ENCODE measurements at regions not wholly inside any gene's neighbourhood (a gene's known extent, or its start where the extent isn't known, plus 50 kb on each side); places are given as distances from the start of the nearest gene placed in this dataset.

DNA sequence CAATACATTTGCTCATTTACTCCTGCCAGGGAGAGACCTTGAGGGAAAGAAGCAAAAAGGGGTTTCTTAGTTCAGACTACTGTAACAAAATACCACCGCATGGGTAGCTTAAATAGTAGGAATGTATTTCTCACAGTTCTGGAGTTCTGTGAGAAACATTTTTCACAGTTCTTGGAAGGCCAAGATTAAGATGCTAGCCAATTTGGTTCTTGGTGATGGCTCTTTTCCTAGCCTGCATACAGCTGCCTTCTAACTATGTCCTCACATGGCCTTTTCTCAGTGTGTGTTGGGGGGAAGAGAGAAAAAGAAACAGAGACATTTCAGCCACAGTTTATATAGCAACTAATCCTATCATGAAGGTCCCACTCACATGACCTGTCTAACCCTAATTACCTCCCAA lies 1644.7 kb upstream of the C9orf72 start:
- Histone ChIP-seq H3K9ac (ENCODE audit: extremely low read depth, insufficient read length, low read length) (no peak overlapping the region), H4K8ac (replicated peaks; ENCODE audit: insufficient read length, low read depth, low read length) (no peak overlapping the region), H3K56ac (ENCODE audit: insufficient read length, low read depth, low read length) (no peak overlapping the region), H3K9me3 (ENCODE audit: control insufficient read depth, low read depth, low read length) (no peaks in the 10 kb centered on the region), H4K5ac (ENCODE audit: insufficient read length, low read depth, low read length) (no peak overlapping the region), H3K18ac (ENCODE audit: insufficient read length, low read depth, low read length) (no peak overlapping the region), H3K4me2 (ENCODE audit: insufficient read depth, insufficient read length, low read length) (no peak overlapping the region), H2AK5ac (ENCODE audit: insufficient read length, low read length) (no peak overlapping the region), H3K23ac (ENCODE audit: insufficient read length, low read depth, low read length) (no peak overlapping the region), H2BK5ac (ENCODE audit: insufficient read length, low read length) (no peak overlapping the region), H4K91ac (ENCODE audit: insufficient read length, low read depth, low read length) (no peak overlapping the region), H3K4ac (ENCODE audit: low read depth, low read length) (no peak overlapping the region), H2BK15ac (ENCODE audit: low read depth, low read length) (no peak overlapping the region), H3K79me2 (ENCODE audit: insufficient read depth, low read length) (no peaks in the 10 kb centered on the region), H3K23me2 (ENCODE audit: insufficient read length, low read depth, low read length, poor library complexity, severe bottlenecking) (peaks cover 14% of the 10 kb centered on the region), H3K14ac (ENCODE audit: insufficient read depth, low read length) (no peak overlapping the region), H2BK12ac (ENCODE audit: insufficient read length, low read depth, low read length) (no peak overlapping the region), H2BK20ac (ENCODE audit: low read depth, low read length, poor library complexity, severe bottlenecking) (no peak overlapping the region), H3K27me3 (ENCODE audit: insufficient read depth, low read length) (peaks cover 5% of the 10 kb centered on the region; the same call in 1 of the 2 replicates), H3K79me1 (ENCODE audit: insufficient read depth, low read depth, low read length, poor library complexity, severe bottlenecking) (no peaks in the 10 kb centered on the region), H2AFZ (ENCODE audit: low read length) (no peak overlapping the region), H2BK120ac (ENCODE audit: low read depth, low read length, poor library complexity, severe bottlenecking) (no peak overlapping the region), H3T11ph (ENCODE audit: low read length) (no peak overlapping the region), H4K20me1 (ENCODE audit: control insufficient read depth, insufficient read depth, insufficient read length) (no peaks in the 10 kb centered on the region), H3K27ac (ENCODE audit: insufficient read length, low read depth, low read length) (no peak overlapping the region), H3K4me1 (ENCODE audit: insufficient read depth, low read length) (0 out of 2 replicates have a peak, but pooled peaks cover 1% of the 10 kb centered on the region)
- Mint-ChIP-seq H3K9me3 (no peaks in the 10 kb centered on the region; a peak in 1 of 5 replicates), H3K36me3 (ENCODE audit: insufficient read depth in 1 of 3, low read depth in 3 of 3) (no peaks in the 10 kb centered on the region), H3K27me3 (ENCODE audit: low read depth) (peaks cover 34% of the 10 kb centered on the region), H3K4me3 (no peak overlapping the region), H3K27ac (no peak overlapping the region), H3K4me1 (peaks cover 18 to 21% of the 10 kb centered on the region in 2 experiments)
- TF ChIP-seq, protein P1, sequence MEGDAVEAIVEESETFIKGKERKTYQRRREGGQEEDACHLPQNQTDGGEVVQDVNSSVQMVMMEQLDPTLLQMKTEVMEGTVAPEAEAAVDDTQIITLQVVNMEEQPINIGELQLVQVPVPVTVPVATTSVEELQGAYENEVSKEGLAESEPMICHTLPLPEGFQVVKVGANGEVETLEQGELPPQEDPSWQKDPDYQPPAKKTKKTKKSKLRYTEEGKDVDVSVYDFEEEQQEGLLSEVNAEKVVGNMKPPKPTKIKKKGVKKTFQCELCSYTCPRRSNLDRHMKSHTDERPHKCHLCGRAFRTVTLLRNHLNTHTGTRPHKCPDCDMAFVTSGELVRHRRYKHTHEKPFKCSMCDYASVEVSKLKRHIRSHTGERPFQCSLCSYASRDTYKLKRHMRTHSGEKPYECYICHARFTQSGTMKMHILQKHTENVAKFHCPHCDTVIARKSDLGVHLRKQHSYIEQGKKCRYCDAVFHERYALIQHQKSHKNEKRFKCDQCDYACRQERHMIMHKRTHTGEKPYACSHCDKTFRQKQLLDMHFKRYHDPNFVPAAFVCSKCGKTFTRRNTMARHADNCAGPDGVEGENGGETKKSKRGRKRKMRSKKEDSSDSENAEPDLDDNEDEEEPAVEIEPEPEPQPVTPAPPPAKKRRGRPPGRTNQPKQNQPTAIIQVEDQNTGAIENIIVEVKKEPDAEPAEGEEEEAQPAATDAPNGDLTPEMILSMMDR (conservative IDR thresholded peaks at IDR 0.05): no peak
- no CpG with 5 or more reads among the region's 1 CpG for WGBS (ENCODE audit: extremely low coverage, insufficient read length, low lambda C conversion rate)
- no peak for DNase-seq

Measured in H9 (cell line).